K562 (cell line): ENCODE measurements at regions not wholly inside any gene's neighbourhood (a gene's known extent, or its start where the extent isn't known, plus 50 kb on each side); places are given as distances from the start of the nearest gene placed in this dataset.

Source experiments
- ATAC-seq: fragments of 200-7000 bp; cut with Tn5 transposase; 3 replicates; pipeline ENCODE4 v1.9.1; 2020; ENCODE audit warnings: moderate library complexity
- BruUV-seq: library from RNA; stranded (reverse); fragments of 400-500 nt; replicated peaks from 2 replicates; lab custom pipeline; 2021; lab: Mats Ljungman, UMichigan
- CTCF ChIA-PET: fragments of 300-600 bp; formaldehyde crosslinking; extraction: SDS; loops from one replicate; lab custom pipeline; 2021; ENCODE audit warnings: low intra/inter-chr PET ratio; lab: Yijun Ruan, JAX
- POLR2A ChIA-PET: fragments of 300-600, 350-650 bp; sonication (Branson Sonifier 250); formaldehyde crosslinking; extraction: SDS; loops from one replicate; lab custom pipeline; 2021; ENCODE audit warnings: antibody characterized with exemption, inconsistent platforms; lab: Yijun Ruan, JAX
- DNase-seq, 4 experiments: peaks; one replicate each; pipeline versions ENCODE4 v3.0.0 to v3.0.0-alpha.2; 2011 to 2018; ENCODE audit warnings: low spot score in 3 of 4, mixed read lengths in 3 of 4; ENCODE audit errors: extremely low read depth in 1 of 4
- FAIRE-seq: peaks from 2 replicates; lab custom pipeline; 2011; peaks lifted over from hg19 to GRCh38; lab: Jason Lieb, UNC
- H2AFZ ChIP-seq: 2 replicates; pipeline ENCODE4 v1.6.0; 2011; ENCODE audit warnings: low read depth, low read length, control low read depth, inconsistent platforms
- H3K27ac ChIP-seq: fragments of 200-600 bp; 3 replicates; pipeline ENCODE4 v1.8.0; 2011; ENCODE audit warnings: low read depth, mild to moderate bottlenecking, control low read depth, inconsistent platforms, low read length, moderate library complexity, mixed read lengths; ENCODE audit errors: extremely low read depth
- H3K27me3 ChIP-seq, 2 experiments: fragments of 300-600 bp in 1 of 2; 2 replicates in 1 of 2; 3 replicates in 1 of 2; pipeline versions ENCODE4 v1.6.0 to v1.8.0; 2011; ENCODE audit warnings: inconsistent platforms in 2 of 2, low read length in 2 of 2, mild to moderate bottlenecking in 1 of 2, mixed read lengths in 1 of 2, moderate library complexity in 1 of 2; ENCODE audit not compliant: control insufficient read depth in 2 of 2, insufficient read depth in 2 of 2
- H3K36me3 ChIP-seq: fragments of 300-600 bp; 3 replicates; pipeline ENCODE4 v1.8.0; 2011; ENCODE audit warnings: mild to moderate bottlenecking, low read length, inconsistent platforms; ENCODE audit not compliant: control insufficient read depth, insufficient read depth
- H3K4me1 ChIP-seq, 2 experiments: fragments of 200-600 bp in 1 of 2; replicated peaks in 1 of 2; 2 replicates in 1 of 2; 3 replicates in 1 of 2; pipeline versions ENCODE4 v1.5.1 to v1.8.0; 2011; ENCODE audit warnings: inconsistent platforms in 2 of 2, low read length in 2 of 2, mild to moderate bottlenecking in 1 of 2, mixed read lengths in 1 of 2, moderate library complexity in 1 of 2; ENCODE audit not compliant: control insufficient read depth in 2 of 2, insufficient read depth in 2 of 2
- H3K4me2 ChIP-seq: 2 replicates; pipeline ENCODE4 v1.6.1; 2011; ENCODE audit warnings: low read length, control low read depth, inconsistent platforms, mixed read lengths; ENCODE audit not compliant: insufficient read depth
- H3K4me3 ChIP-seq: fragments of 200-600 bp; sonication (generic), shearing (Covaris generic); 2 replicates; pipeline ENCODE4 v1.5.1; 2016; ENCODE audit warnings: control low read depth, inconsistent platforms
- H3K79me2 ChIP-seq: fragments of 200-600 bp; 3 replicates; pipeline ENCODE4 v1.8.0; 2011; ENCODE audit warnings: low read length, inconsistent platforms; ENCODE audit not compliant: control insufficient read depth, insufficient read depth
- H3K9ac ChIP-seq, 2 experiments: 2 replicates each; pipeline versions ENCODE4 v1.6.0 to v1.6.1; 2011; ENCODE audit warnings: low read depth in 2 of 2, low read length in 2 of 2, control low read depth in 1 of 2, inconsistent platforms in 1 of 2, mild to moderate bottlenecking in 1 of 2, mixed read lengths in 1 of 2; ENCODE audit not compliant: insufficient read depth in 1 of 2
- H3K9me1 ChIP-seq: one replicate; pipeline ENCODE4 v1.6.0; 2011; ENCODE audit warnings: inconsistent platforms, mild to moderate bottlenecking, low read length, moderate library complexity; ENCODE audit not compliant: control insufficient read depth, insufficient read depth
- H3K9me3 ChIP-seq: replicated peaks from 2 replicates; pipeline ENCODE4 v1.5.1; 2011; ENCODE audit warnings: low read depth, low read length, inconsistent platforms; ENCODE audit not compliant: control insufficient read depth, insufficient read depth
- H4K20me1 ChIP-seq: replicated peaks from 2 replicates; pipeline ENCODE4 v1.6.1; 2011; ENCODE audit warnings: low read length, inconsistent platforms, mixed read lengths; ENCODE audit not compliant: control insufficient read depth, insufficient read depth
- DEAF1 ChIP-seq: fragments of 450-650 bp; formaldehyde crosslinking; IDR thresholded peaks from 2 replicates; pipeline ENCODE4 v1.4.0; 2020; ENCODE audit warnings: mild to moderate bottlenecking, moderate library complexity
- ETS1 ChIP-seq: conservative IDR thresholded peaks from 2 replicates; pipeline ENCODE4 v1.6.1; 2011; ENCODE audit warnings: low read depth, mild to moderate bottlenecking, low read length; ENCODE audit not compliant: control insufficient read depth
- HNRNPUL1 ChIP-seq: fragments of 200-400 bp; formaldehyde crosslinking; IDR thresholded peaks from 2 replicates; pipeline ENCODE4 v1.6.1; 2017; ENCODE audit warnings: low read length
- LEF1 ChIP-seq: fragments of 450-650 bp; IDR thresholded peaks from 2 replicates; pipeline ENCODE4 v1.6.1; 2016; ENCODE audit warnings: mild to moderate bottlenecking
- NFATC3 ChIP-seq: fragments of 450-650 bp; IDR thresholded peaks from 2 replicates; pipeline ENCODE4 v1.6.1; 2017; ENCODE audit warnings: mild to moderate bottlenecking
- PHB2 ChIP-seq: fragments of 450-650 bp; IDR thresholded peaks from 2 replicates; pipeline ENCODE4 v1.6.1; 2017; ENCODE audit warnings: low read depth
- SRSF7 ChIP-seq: fragments of 200-400 bp; formaldehyde crosslinking; optimal IDR thresholded peaks from 2 replicates; pipeline ENCODE3; 2017; ENCODE audit warnings: mild to moderate bottlenecking, low read depth, low read length
- STAT5A ChIP-seq: IDR thresholded peaks from 2 replicates; pipeline ENCODE4 v1.6.1; 2012; ENCODE audit warnings: low read length, inconsistent platforms, borderline replicate concordance
- ZEB2 ChIP-seq: fragments of 450-650 bp; IDR thresholded peaks from 2 replicates; pipeline ENCODE4 v1.6.1; 2016
- ZFP91 ChIP-seq: sonication (generic); formaldehyde crosslinking; IDR thresholded peaks from 2 replicates; pipeline ENCODE4 v1.8.0; 2022; ENCODE audit warnings: mild to moderate bottlenecking, missing genetic modification reagents
- ZNF3 ChIP-seq: fragments of 250-450 bp; sonication (Bioruptor Pico); IDR thresholded peaks from 2 replicates; pipeline ENCODE4 v1.5.0; 2021; ENCODE audit warnings: mild to moderate bottlenecking, moderate library complexity
- ZNF583 ChIP-seq: fragments of 250-450 bp; sonication (Bioruptor Pico); IDR thresholded peaks from 2 replicates; pipeline ENCODE4 v1.4.0; 2020
- ZSCAN32 ChIP-seq: fragments of 450-650 bp; formaldehyde crosslinking; IDR thresholded peaks from 2 replicates; pipeline ENCODE4 v1.4.0; 2020; ENCODE audit warnings: mild to moderate bottlenecking, moderate library complexity
- WGBS: fragments of 100-300 bp; shearing (Covaris generic); methylation state at CpG from one replicate; pipeline ENCODE4 v1.1.6; 2016; ENCODE audit warnings: low coverage, mixed read lengths; ENCODE audit not compliant: insufficient coverage; ENCODE audit errors: missing lambda C conversion rate; 5-methylcytosine and 5-hydroxymethylcytosine counted together
- in situ Hi-C: fragments of 300-500 bp; cut with MboI; formaldehyde crosslinking; loops from 4 replicates; pipeline ENCODE4 v1.15.0; 2018; ENCODE audit warnings: inconsistent platforms, mixed read lengths
- intact Hi-C: fragments of 100-400 bp; cut with micrococcal nuclease; formaldehyde crosslinking; loops from 2 replicates; pipeline ENCODE4 v1.14.2; 2022
- TF ChIP-seq, protein P1 (sequence below): fragments of 250-450 bp; sonication (Bioruptor Pico); IDR thresholded peaks from 2 replicates; pipeline ENCODE4 v1.6.1; 2021; ENCODE audit warnings: mild to moderate bottlenecking
- TF ChIP-seq, protein P2 (sequence below): fragments of 250-450 bp; sonication (Bioruptor Pico); IDR thresholded peaks from 2 replicates; pipeline ENCODE4 v1.8.0; 2022; ENCODE audit warnings: moderate library complexity, mild to moderate bottlenecking, inconsistent platforms

GRCh38 chr13:87207280-87208003 is 463.7 kb upstream of the SLITRK5 start (continued):
- TF ChIP-seq ZNF583 (no peak), NFATC3 (no peak), SRSF7 (no peak)
- TF ChIP-seq, protein P1, sequence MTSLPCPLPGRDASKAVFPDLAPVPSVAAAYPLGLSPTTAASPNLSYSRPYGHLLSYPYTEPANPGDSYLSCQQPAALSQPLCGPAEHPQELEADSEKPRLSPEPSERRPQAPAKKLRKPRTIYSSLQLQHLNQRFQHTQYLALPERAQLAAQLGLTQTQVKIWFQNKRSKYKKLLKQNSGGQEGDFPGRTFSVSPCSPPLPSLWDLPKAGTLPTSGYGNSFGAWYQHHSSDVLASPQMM (CRISPR knock-in tag): no peak

GRCh38 chr13:87208636-87209035 is 462.5 kb upstream of the SLITRK5 start:
- Histone ChIP-seq H3K9me1 (no peaks in the 10 kb centered on the region), H3K79me2 (no peaks in the 10 kb centered on the region), H3K36me3 (no peaks in the 10 kb centered on the region), H3K27ac (no peak overlapping the region), H4K20me1 (no peaks in the 10 kb centered on the region), H3K4me3 (no peak overlapping the region), H3K4me1 (no peaks in the 10 kb centered on the region), H3K9me3 (no peaks in the 10 kb centered on the region), H3K9ac (no peak overlapping the region), H3K4me2 (no peak overlapping the region), H3K27me3 (no peaks in the 10 kb centered on the region), H2AFZ (no peak overlapping the region)
- no peak for ATAC-seq
- CTCF ChIA-PET: no interaction called here
- WGBS: 0% methylated on average over 2 of the region's 2 CpGs
- in situ Hi-C loops (no loop called here), intact Hi-C loops (no loop called here)
- no peak for DNase-seq
- BruUV-seq: no TSS peak
- POLR2A ChIA-PET: no interaction called here
- FAIRE-seq: no peak
- TF ChIP-seq ZNF3 (CRISPR knock-in tag) (no peak), ETS1 (no peak), ZSCAN32 (CRISPR knock-in tag) (no peak), HNRNPUL1 (no peak), PHB2 (no peak), ZFP91 (no peak), DEAF1 (CRISPR knock-in tag) (no peak), LEF1 (no peak), ZEB2 (no peak), STAT5A (no peak)
- TF ChIP-seq, protein P2, sequence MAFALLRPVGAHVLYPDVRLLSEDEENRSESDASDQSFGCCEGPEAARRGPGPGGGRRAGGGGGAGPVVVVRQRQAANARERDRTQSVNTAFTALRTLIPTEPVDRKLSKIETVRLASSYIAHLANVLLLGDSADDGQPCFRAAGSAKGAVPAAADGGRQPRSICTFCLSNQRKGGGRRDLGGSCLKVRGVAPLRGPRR (CRISPR knock-in tag): no peak
